ENCODE measurements at regions not wholly inside any gene's neighbourhood (a gene's known extent, or its start where the extent isn't known, plus 50 kb on each side); places are given as distances from the start of the nearest gene placed in this dataset.

DNA sequence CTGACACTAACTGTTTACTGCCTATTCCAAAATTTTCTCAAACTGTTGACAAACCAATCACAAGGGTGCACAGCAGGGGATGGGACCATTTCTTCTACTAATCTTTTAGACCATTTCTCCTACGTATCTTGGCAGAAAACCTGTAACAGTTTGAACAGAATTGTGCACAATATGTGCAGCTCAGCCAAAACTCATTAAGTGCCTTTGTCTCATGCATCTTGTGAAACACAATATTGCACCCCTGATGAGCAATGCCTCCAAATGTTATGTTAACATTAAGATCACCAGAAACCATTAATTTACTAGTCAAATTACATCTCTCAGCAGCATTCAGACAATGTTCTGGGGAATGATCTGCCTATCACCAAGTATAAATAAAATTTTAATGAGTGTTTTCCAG, 247.5 kb downstream of the NRIP1 start:
- TF ChIP-seq, protein P1, sequence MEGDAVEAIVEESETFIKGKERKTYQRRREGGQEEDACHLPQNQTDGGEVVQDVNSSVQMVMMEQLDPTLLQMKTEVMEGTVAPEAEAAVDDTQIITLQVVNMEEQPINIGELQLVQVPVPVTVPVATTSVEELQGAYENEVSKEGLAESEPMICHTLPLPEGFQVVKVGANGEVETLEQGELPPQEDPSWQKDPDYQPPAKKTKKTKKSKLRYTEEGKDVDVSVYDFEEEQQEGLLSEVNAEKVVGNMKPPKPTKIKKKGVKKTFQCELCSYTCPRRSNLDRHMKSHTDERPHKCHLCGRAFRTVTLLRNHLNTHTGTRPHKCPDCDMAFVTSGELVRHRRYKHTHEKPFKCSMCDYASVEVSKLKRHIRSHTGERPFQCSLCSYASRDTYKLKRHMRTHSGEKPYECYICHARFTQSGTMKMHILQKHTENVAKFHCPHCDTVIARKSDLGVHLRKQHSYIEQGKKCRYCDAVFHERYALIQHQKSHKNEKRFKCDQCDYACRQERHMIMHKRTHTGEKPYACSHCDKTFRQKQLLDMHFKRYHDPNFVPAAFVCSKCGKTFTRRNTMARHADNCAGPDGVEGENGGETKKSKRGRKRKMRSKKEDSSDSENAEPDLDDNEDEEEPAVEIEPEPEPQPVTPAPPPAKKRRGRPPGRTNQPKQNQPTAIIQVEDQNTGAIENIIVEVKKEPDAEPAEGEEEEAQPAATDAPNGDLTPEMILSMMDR (IDR thresholded peaks at IDR 0.05) = no peak
- TF ChIP-seq POLR2AphosphoS5 (IDR thresholded peaks at IDR 0.05) (no peak), EP300 (IDR thresholded peaks at IDR 0.05; ENCODE audit: low read depth) (no peak)
